ENCODE measurements at regions not wholly inside any gene's neighbourhood (a gene's known extent, or its start where the extent isn't known, plus 50 kb on each side); places are given as distances from the start of the nearest gene placed in this dataset.

- Mint-ChIP-seq H3K27me3 (no peaks in the 10 kb centered on the region), H3K4me3 (no peak overlapping the region), H3K4me1 (no peaks in the 10 kb centered on the region), H3K27ac (no peak overlapping the region), H3K9me3 (ENCODE audit: insufficient read depth) (no peaks in the 10 kb centered on the region)
- Histone ChIP-seq H3K4me1 (ENCODE audit: control insufficient read depth in 2 of 2, insufficient read depth in 2 of 2, low read length in 2 of 2) (no peaks in the 10 kb centered on the region), H3K4me2 (replicated peaks; ENCODE audit: low read depth, low read length, poor library complexity, severe bottlenecking) (no peak overlapping the region), H2AFZ (ENCODE audit: insufficient read depth, low read depth, low read length, poor library complexity, severe bottlenecking) (no peak overlapping the region), H3K27ac (ENCODE audit: low read length in 2 of 2) (no peak overlapping the region), H4K20me1 (ENCODE audit: control insufficient read depth, insufficient read depth, low read length, poor library complexity, severe bottlenecking) (no peaks in the 10 kb centered on the region), H3K27me3 (replicated peaks in 1 of 4; ENCODE audit: control extremely low read depth in 1 of 4, control insufficient read depth in 3 of 4, insufficient read depth in 4 of 4, low read length in 3 of 4) (no peaks in the 10 kb centered on the region), H3K36me3 (replicated peaks in 1 of 2; ENCODE audit: control extremely low read depth in 1 of 2, control insufficient read depth in 1 of 2, extremely low read depth in 1 of 2, insufficient read depth in 2 of 2, low read length in 1 of 2) (no peaks in the 10 kb centered on the region), H3K4me3 (ENCODE audit: control extremely low read depth in 1 of 5, extremely low read depth in 1 of 5, insufficient read depth in 1 of 5, low read depth in 2 of 5, low read length in 4 of 5) (no peak overlapping the region), H3K9me3 (ENCODE audit: control extremely low read depth in 1 of 3, control insufficient read depth in 2 of 3, insufficient read depth in 1 of 3, low read length in 2 of 3) (no peaks in the 10 kb centered on the region), H3K79me2 (ENCODE audit: control insufficient read depth, insufficient read depth, low read length) (no peaks in the 10 kb centered on the region), H3K9ac (ENCODE audit: low read length) (no peak overlapping the region)
- WGBS (ENCODE audit: insufficient coverage) = 36% methylated on average over 3 of the region's 9 CpGs
- ChIA-PET CTCF (no interaction called here), POLR2A (no interaction called here)
- DNase-seq (no peak), ATAC-seq (ENCODE audit: low read depth) (no peak)
- intact Hi-C loops (cut with micrococcal nuclease) = no loop called here
- TF ChIP-seq EZH2 (IDR thresholded peaks at IDR 0.05; ENCODE audit: borderline replicate concordance, insufficient read depth, low read depth, low read length, poor library complexity, severe bottlenecking) (no peak), CTCF (IDR thresholded peaks at IDR 0.05) (no peak)
Observed at GRCh38 chr15:47212222-47213010, 504.9 kb upstream of the SEMA6D start.

GRCh38 chr15:47213883-47214282, 503.4 kb upstream of the SEMA6D start:
- H3K79me2 ChIP-seq (ENCODE audit: control insufficient read depth, insufficient read depth, low read length) = no peaks in the 10 kb centered on the region
- no peaks in the 10 kb centered on the region for H3K27me3 ChIP-seq (replicated peaks in 1 of 4; ENCODE audit: control extremely low read depth in 1 of 4, control insufficient read depth in 3 of 4, insufficient read depth in 4 of 4, low read length in 3 of 4)
- ATAC-seq (ENCODE audit: low read depth) (no peak), DNase-seq (no peak)
- ChIA-PET POLR2A (no interaction called here), CTCF (no interaction called here)
- no peak overlapping the region for H3K4me3 ChIP-seq (ENCODE audit: control extremely low read depth in 1 of 5, extremely low read depth in 1 of 5, insufficient read depth in 1 of 5, low read depth in 2 of 5, low read length in 4 of 5)
- H3K4me2 ChIP-seq (replicated peaks; ENCODE audit: low read depth, low read length, poor library complexity, severe bottlenecking) = no peak overlapping the region
- H2AFZ ChIP-seq (ENCODE audit: insufficient read depth, low read depth, low read length, poor library complexity, severe bottlenecking) = no peak overlapping the region
- TF ChIP-seq CTCF (IDR thresholded peaks at IDR 0.05) = no peak
- TF ChIP-seq EZH2 (IDR thresholded peaks at IDR 0.05; ENCODE audit: borderline replicate concordance, insufficient read depth, low read depth, low read length, poor library complexity, severe bottlenecking) = no peak
- H3K27ac ChIP-seq (ENCODE audit: low read length in 2 of 2) = no peak overlapping the region
- intact Hi-C loops (cut with micrococcal nuclease) = no loop called here
- H4K20me1 ChIP-seq (ENCODE audit: control insufficient read depth, insufficient read depth, low read length, poor library complexity, severe bottlenecking) = no peaks in the 10 kb centered on the region
- Mint-ChIP-seq H3K27ac (no peak overlapping the region), H3K4me3 (no peak overlapping the region), H3K9me3 (ENCODE audit: insufficient read depth) (no peaks in the 10 kb centered on the region), H3K27me3 (no peaks in the 10 kb centered on the region), H3K4me1 (no peaks in the 10 kb centered on the region)
- WGBS (ENCODE audit: insufficient coverage) = 71% methylated on average over 6 of the region's 6 CpGs
- H3K4me1 ChIP-seq (ENCODE audit: control insufficient read depth in 2 of 2, insufficient read depth in 2 of 2, low read length in 2 of 2) = no peaks in the 10 kb centered on the region
- no peak overlapping the region for H3K9ac ChIP-seq (ENCODE audit: low read length)
- no peaks in the 10 kb centered on the region for H3K36me3 ChIP-seq (replicated peaks in 1 of 2; ENCODE audit: control extremely low read depth in 1 of 2, control insufficient read depth in 1 of 2, extremely low read depth in 1 of 2, insufficient read depth in 2 of 2, low read length in 1 of 2)
- no peaks in the 10 kb centered on the region for H3K9me3 ChIP-seq (ENCODE audit: control extremely low read depth in 1 of 3, control insufficient read depth in 2 of 3, insufficient read depth in 1 of 3, low read length in 2 of 3)

All from B cell (primary cell).